Mammary epithelial cell (primary cell): ENCODE measurements at regions not wholly inside any gene's neighbourhood (a gene's known extent, or its start where the extent isn't known, plus 50 kb on each side); places are given as distances from the start of the nearest gene placed in this dataset.

Source experiments
- CTCF ChIP-seq, 2 donors: IDR thresholded peaks in 1 of 2; conservative IDR thresholded peaks in 1 of 2; 2 replicates each; pipeline ENCODE4 v1.5.1; 2011 to 2012; ENCODE audit warnings: inconsistent platforms in 2 of 2, low read length in 2 of 2, mild to moderate bottlenecking in 2 of 2, control low read depth in 1 of 2, low read depth in 1 of 2; ENCODE audit not compliant: insufficient read depth in 1 of 2; ENCODE audit errors: extremely low read depth in 1 of 2
- EZH2 ChIP-seq: IDR thresholded peaks from 2 replicates; pipeline ENCODE4 v1.6.1; 2012; ENCODE audit warnings: low read length, inconsistent platforms, borderline replicate concordance

GRCh38 chr2:187900021-187900420 lies 345.8 kb upstream of the TFPI start:
- TF ChIP-seq CTCF (conservative IDR thresholded peaks at IDR 0.05 in 1 of 2, IDR thresholded peaks at IDR 0.05 in 1 of 2; ENCODE audit: extremely low read depth in 1 of 2, insufficient read depth in 1 of 2, low read depth in 1 of 2, low read length in 2 of 2) (no peak), EZH2 (no peak)
